BJ (cell line): ENCODE measurements at regions not wholly inside any gene's neighbourhood (a gene's known extent, or its start where the extent isn't known, plus 50 kb on each side); places are given as distances from the start of the nearest gene placed in this dataset.

Experiments
- CTCF ChIA-PET: fragments of 350-600 bp; formaldehyde crosslinking; extraction: SDS; loops from one replicate; lab custom pipeline; 2021; ENCODE audit warnings: antibody characterized with exemption, inconsistent platforms; lab: Yijun Ruan, JAX
- POLR2A ChIA-PET: fragments of 300-600 bp; sonication (Branson Sonifier 250); formaldehyde crosslinking; extraction: SDS; loops from one replicate; lab custom pipeline; 2021; ENCODE audit warnings: antibody characterized with exemption; lab: Charles Lee
- DNase-seq: peaks from one replicate; pipeline ENCODE4 v3.0.0-alpha.2; 2011; ENCODE audit warnings: low read depth
- H3K27me3 ChIP-seq: 2 replicates; pipeline ENCODE4 v1.6.0; 2011; ENCODE audit warnings: low read length; ENCODE audit not compliant: control insufficient read depth, insufficient read depth
- H3K36me3 ChIP-seq: 2 replicates; pipeline ENCODE4 v1.5.1; 2011; ENCODE audit warnings: low read length; ENCODE audit not compliant: control insufficient read depth, insufficient read depth
- H3K4me3 ChIP-seq: 2 replicates; pipeline ENCODE4 v1.5.1; 2011; ENCODE audit warnings: low read depth, mild to moderate bottlenecking, control low read depth, low read length
- CTCF ChIP-seq: IDR thresholded peaks from 2 replicates; pipeline ENCODE4 v1.5.1; 2011; ENCODE audit warnings: low read depth, mild to moderate bottlenecking, control low read depth, inconsistent platforms, low read length, moderate library complexity; ENCODE audit not compliant: insufficient read depth

DNA sequence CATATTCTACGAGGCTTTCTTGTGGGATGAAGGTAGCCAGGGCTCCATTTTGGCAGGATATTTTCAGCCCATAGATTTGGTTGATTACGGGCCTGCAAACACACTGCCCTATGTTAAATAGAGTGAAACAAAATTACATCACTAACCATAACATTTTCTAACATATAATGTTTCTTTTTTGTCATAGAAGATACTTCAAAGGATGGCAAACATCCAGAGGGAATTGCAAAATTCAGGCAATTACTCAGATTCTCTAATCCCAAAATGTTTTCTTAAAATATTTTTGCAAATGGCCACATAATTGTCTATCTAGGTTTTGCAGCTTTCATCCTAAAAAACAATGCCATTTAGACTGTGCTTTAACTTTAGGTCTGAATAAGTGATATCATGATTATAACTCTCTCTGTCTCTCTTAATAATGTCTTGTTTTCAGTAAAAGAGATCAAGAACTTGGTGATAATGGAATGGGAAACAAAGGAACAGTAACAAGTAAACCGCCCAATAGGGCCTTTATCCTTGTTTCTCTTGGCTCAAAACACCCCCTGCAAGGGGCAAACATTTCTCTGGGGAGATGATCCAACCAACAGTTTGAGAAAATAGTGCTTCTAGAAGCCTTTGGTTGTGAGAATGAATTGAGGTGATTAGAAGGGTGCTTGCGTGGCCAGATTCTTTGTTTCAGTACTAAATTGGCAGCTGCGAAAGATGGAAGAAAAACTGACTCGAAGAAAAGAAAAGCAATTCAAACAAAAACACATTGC lies 54.4 kb upstream of the BTG1 start:
- DNase-seq = no peak
- no peaks in the 10 kb centered on the region for H3K36me3 ChIP-seq
- ChIA-PET POLR2A (no interaction called here), CTCF (interaction anchor here (0.7 kb wide), 1 partner anchor 56 kb away, joined by 4 read pairs; no protein-coding TSS in a partner anchor)
- no peaks in the 10 kb centered on the region for H3K27me3 ChIP-seq
- no peak overlapping the region for H3K4me3 ChIP-seq
- no peak for TF ChIP-seq CTCF

DNA sequence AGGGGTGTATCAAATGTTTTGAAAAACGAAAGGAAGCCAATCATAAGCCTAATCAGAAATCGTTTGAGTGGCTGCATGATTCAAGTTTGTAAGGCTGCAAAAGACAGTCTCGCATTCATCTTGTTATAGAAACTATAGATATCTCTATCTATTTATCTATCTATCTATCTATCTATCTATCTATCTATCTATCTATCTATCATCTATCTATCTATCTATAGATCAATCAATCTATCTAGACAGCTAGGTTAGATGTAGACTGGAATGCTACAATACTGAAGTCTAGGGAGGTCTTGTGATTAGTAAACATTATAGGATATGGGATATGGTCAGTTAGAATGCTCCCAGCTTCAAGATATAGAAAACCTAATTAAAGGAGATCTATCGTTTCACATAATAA lies 52.2 kb upstream of the BTG1 start:
- ChIA-PET POLR2A (no interaction called here), CTCF (interaction anchor here (1.1 kb wide), 1 partner anchor 20 kb away, joined by 4 read pairs; no protein-coding TSS in a partner anchor)
- TF ChIP-seq CTCF = no peak
- H3K4me3 ChIP-seq = no peak overlapping the region
- H3K36me3 ChIP-seq = no peaks in the 10 kb centered on the region
- DNase-seq = no peak
- H3K27me3 ChIP-seq = no peaks in the 10 kb centered on the region

GRCh38 chr12:92196368-92196767 lies 50.7 kb upstream of the BTG1 start:
- CTCF ChIA-PET = no interaction called here
- POLR2A ChIA-PET = no interaction called here

More at GRCh38 chr12:92196368-92196767, 50.7 kb upstream of the BTG1 start:
- Histone ChIP-seq H3K27me3 (no peaks in the 10 kb centered on the region), H3K4me3 (no peak overlapping the region), H3K36me3 (no peaks in the 10 kb centered on the region)
- DNase-seq = no peak
- TF ChIP-seq CTCF = no peak
